GM12865 (cell line): ENCODE measurements at regions not wholly inside any gene's neighbourhood (a gene's known extent, or its start where the extent isn't known, plus 50 kb on each side); places are given as distances from the start of the nearest gene placed in this dataset.

Experiments used
- DNase-seq: peaks from one replicate; pipeline ENCODE4 v3.0.0; 2010; ENCODE audit warnings: low read depth
- H3K4me3 ChIP-seq: 2 replicates; pipeline ENCODE4 v1.5.1; 2011; ENCODE audit warnings: mild to moderate bottlenecking, low read depth, low read length, control low read depth
- TF ChIP-seq, protein P1 (sequence below): IDR thresholded peaks from 2 replicates; pipeline ENCODE4 v1.5.1; 2011; ENCODE audit warnings: low read length, control low read depth, low read depth, inconsistent platforms; ENCODE audit not compliant: insufficient read depth; ENCODE audit errors: missing control alignments

DNA sequence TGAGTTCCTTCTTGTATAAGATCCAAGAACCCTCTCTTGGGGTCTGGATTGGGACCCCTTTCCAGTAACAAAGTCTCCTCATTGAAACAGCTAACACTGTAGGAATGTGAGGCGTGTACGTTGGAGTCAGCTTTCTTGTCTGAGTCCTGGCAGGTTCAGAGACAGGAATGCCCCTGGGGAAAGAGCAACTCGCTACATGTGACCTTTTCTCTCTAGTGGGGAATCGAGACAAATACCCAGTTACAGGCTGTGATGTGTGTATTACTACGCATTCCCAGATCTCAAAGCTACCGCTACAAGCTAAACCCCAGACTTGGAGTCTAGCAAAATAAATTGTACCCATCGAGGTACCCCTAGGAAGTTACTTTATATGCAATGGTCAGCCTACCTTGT lies 85.6 kb upstream of the FRMD4A start:
- TF ChIP-seq, protein P1, sequence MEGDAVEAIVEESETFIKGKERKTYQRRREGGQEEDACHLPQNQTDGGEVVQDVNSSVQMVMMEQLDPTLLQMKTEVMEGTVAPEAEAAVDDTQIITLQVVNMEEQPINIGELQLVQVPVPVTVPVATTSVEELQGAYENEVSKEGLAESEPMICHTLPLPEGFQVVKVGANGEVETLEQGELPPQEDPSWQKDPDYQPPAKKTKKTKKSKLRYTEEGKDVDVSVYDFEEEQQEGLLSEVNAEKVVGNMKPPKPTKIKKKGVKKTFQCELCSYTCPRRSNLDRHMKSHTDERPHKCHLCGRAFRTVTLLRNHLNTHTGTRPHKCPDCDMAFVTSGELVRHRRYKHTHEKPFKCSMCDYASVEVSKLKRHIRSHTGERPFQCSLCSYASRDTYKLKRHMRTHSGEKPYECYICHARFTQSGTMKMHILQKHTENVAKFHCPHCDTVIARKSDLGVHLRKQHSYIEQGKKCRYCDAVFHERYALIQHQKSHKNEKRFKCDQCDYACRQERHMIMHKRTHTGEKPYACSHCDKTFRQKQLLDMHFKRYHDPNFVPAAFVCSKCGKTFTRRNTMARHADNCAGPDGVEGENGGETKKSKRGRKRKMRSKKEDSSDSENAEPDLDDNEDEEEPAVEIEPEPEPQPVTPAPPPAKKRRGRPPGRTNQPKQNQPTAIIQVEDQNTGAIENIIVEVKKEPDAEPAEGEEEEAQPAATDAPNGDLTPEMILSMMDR, result no peak
- no peak overlapping the region for H3K4me3 ChIP-seq
- DNase-seq, result no peak

GRCh38 chr10:14415676-14416307 lies 85.1 kb upstream of the FRMD4A start:
- H3K4me3 ChIP-seq, result no peak overlapping the region
- no peak for DNase-seq
- TF ChIP-seq, protein P1, result no peak

GRCh38 chr10:14414901-14415300 lies 84.2 kb upstream of the FRMD4A start:
- no peak overlapping the region for H3K4me3 ChIP-seq
- no peak for DNase-seq
- TF ChIP-seq, protein P1, result no peak

GRCh38 chr10:14413523-14413922 lies 82.8 kb upstream of the FRMD4A start:
- no peak overlapping the region for H3K4me3 ChIP-seq

DNA sequence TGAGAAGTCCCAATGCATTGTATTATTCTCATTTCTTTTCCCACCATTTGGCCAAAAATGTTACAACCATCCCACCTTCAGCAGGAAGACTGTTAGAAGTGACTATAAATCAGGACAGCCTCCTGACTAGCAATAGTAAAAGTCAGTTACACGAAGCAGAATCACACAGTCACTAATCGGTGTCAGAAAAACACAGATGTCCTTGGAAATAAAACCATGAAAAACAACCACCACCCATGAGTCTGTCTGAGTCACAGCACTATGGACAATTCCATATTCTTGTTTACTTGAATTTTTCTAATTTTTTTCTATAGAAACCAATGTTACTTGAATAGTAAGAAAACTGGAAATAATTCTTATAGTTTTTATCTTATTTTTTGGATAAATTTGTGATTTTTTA lies 81.9 kb upstream of the FRMD4A start:
- H3K4me3 ChIP-seq, result no peak overlapping the region
- DNase-seq, result no peak
- TF ChIP-seq, protein P1, result no peak

More at GRCh38 chr10:14413523-14413922, 82.8 kb upstream of the FRMD4A start:
- DNase-seq, result no peak
- TF ChIP-seq, protein P1, result no peak

DNA sequence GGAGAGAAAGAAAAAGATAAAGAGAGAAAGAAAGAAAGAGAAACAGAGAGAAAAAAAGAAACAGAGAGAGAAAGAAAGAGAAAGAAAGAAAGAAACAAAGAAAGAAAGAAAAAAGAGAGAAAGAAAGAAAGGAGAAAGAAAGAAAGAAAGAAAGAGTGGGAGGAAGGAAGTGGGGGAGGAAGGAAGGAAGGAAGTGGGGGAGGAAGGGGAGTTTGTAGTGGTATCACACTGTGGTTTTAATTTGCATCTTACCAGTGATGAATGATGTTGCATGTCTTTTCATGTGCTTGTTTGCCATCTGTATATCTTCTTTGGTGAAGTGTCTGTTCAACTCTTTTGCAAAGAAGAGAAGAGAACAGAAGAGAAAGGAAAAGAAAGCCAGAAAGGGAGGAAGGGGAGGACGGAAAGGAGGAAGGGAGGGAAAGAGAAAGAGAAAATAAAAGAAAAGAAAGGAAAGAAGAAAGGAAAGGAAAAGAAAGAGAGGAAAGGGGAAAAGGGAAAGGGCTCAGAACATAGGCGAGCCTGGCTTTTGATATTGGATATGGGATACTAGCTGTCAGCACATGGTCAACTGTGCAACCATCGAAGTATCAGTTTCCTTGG lies 79.2 kb upstream of the FRMD4A start:
- no peak for DNase-seq
- TF ChIP-seq, protein P1, result no peak
- H3K4me3 ChIP-seq, result no peak overlapping the region

DNA sequence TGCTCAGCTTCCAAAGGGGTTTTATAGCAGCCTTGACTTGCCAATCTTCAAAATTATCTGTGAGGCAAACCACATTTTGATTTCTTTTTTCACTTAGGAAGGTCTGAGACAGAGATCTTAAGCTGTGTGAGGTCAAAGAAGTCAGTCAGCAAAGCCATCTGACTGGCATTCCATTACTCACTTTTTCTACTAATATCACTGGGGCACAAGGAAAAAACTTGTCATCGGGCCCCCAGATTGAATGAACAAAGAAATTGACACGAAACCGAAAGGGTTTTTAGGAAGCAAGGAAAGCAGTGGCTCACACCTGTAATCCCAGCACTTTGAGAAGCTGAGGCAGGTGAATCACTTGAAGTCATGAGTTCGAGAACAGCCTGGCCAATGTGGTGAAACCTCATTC lies 78.5 kb upstream of the FRMD4A start:
- no peak for DNase-seq
- no peak overlapping the region for H3K4me3 ChIP-seq
- TF ChIP-seq, protein P1, result no peak
